ENCODE measurements at regions not wholly inside any gene's neighbourhood (a gene's known extent, or its start where the extent isn't known, plus 50 kb on each side); places are given as distances from the start of the nearest gene placed in this dataset.

- no peak for TF ChIP-seq POLR2A (IDR thresholded peaks at IDR 0.05)
- TF ChIP-seq CTCF (IDR thresholded peaks at IDR 0.05), result no peak
- TF ChIP-seq EP300 (IDR thresholded peaks at IDR 0.05), result no peak
- TF ChIP-seq POLR2AphosphoS5 (IDR thresholded peaks at IDR 0.05), result no peak
- Histone ChIP-seq H3K4me1 (no peaks in the 10 kb centered on the region), H3K4me3 (no peak overlapping the region), H3K36me3 (no peaks in the 10 kb centered on the region), H3K27me3 (no peaks in the 10 kb centered on the region), H3K9me3 (no peaks in the 10 kb centered on the region), H3K27ac (no peak overlapping the region)
- DNase-seq, result no peak
- intact Hi-C loops (cut with DNase I), result no loop called here
- WGBS, 2 donors, result 33 to 50% methylated on average over 12 of the region's 12 CpGs
Observed at GRCh38 chr3:541062-541801, 344.7 kb downstream of the CHL1 start.

GRCh38 chr3:542021-542420 is 345.5 kb downstream of the CHL1 start:
- Histone ChIP-seq H3K9me3 (no peaks in the 10 kb centered on the region), H3K4me3 (no peak overlapping the region), H3K27me3 (no peaks in the 10 kb centered on the region), H3K4me1 (no peaks in the 10 kb centered on the region), H3K36me3 (no peaks in the 10 kb centered on the region), H3K27ac (no peak overlapping the region)
- intact Hi-C loops (cut with DNase I), result no loop called here
- no peak for TF ChIP-seq POLR2A (IDR thresholded peaks at IDR 0.05)
- DNase-seq, result no peak
- 39 to 50% methylated on average over 3 of the region's 3 CpGs for WGBS, 2 donors

- no peak for DNase-seq
- WGBS, 2 donors, result 47 to 60% methylated on average over 2 of the region's 2 CpGs
- Histone ChIP-seq H3K9me3 (no peaks in the 10 kb centered on the region), H3K36me3 (no peaks in the 10 kb centered on the region), H3K27me3 (no peaks in the 10 kb centered on the region), H3K27ac (no peak overlapping the region), H3K4me1 (no peaks in the 10 kb centered on the region), H3K4me3 (no peak overlapping the region)
- TF ChIP-seq CTCF (IDR thresholded peaks at IDR 0.05), result no peak
- no peak for TF ChIP-seq POLR2A (IDR thresholded peaks at IDR 0.05)
- no peak for TF ChIP-seq EP300 (IDR thresholded peaks at IDR 0.05)
- no peak for TF ChIP-seq POLR2AphosphoS5 (IDR thresholded peaks at IDR 0.05)
- intact Hi-C loops (cut with DNase I), result no loop called here
Observed at GRCh38 chr3:549636-550035, 353.1 kb downstream of the CHL1 start.

GRCh38 chr3:550471-550870 is 353.9 kb downstream of the CHL1 start:
- H3K27me3 ChIP-seq, result no peaks in the 10 kb centered on the region
- no peak for DNase-seq
- no peaks in the 10 kb centered on the region for H3K4me1 ChIP-seq
- intact Hi-C loops (cut with DNase I), result no loop called here
- no peak overlapping the region for H3K4me3 ChIP-seq
- no peak overlapping the region for H3K27ac ChIP-seq
- TF ChIP-seq CTCF (IDR thresholded peaks at IDR 0.05), result no peak
- no peak for TF ChIP-seq POLR2A (IDR thresholded peaks at IDR 0.05)
- no peak for TF ChIP-seq EP300 (IDR thresholded peaks at IDR 0.05)
- TF ChIP-seq POLR2AphosphoS5 (IDR thresholded peaks at IDR 0.05), result no peak
- H3K36me3 ChIP-seq, result no peaks in the 10 kb centered on the region
- WGBS, 2 donors, result 90 to 95% methylated on average over 1 of the region's 1 CpG
- H3K9me3 ChIP-seq, result no peaks in the 10 kb centered on the region

GRCh38 chr3:557972-558371 is 361.4 kb downstream of the CHL1 start:
- TF ChIP-seq CTCF (IDR thresholded peaks at IDR 0.05), result no peak
- TF ChIP-seq POLR2A (IDR thresholded peaks at IDR 0.05), result no peak
- no peak for TF ChIP-seq EP300 (IDR thresholded peaks at IDR 0.05)
- no peak for TF ChIP-seq POLR2AphosphoS5 (IDR thresholded peaks at IDR 0.05)
- DNase-seq, result no peak
- Histone ChIP-seq H3K36me3 (no peaks in the 10 kb centered on the region), H3K9me3 (no peaks in the 10 kb centered on the region), H3K4me1 (no peaks in the 10 kb centered on the region), H3K27me3 (no peaks in the 10 kb centered on the region), H3K27ac (no peak overlapping the region), H3K4me3 (no peak overlapping the region)
- 26 to 44% methylated on average over 1 of the region's 1 CpG for WGBS, 2 donors
- intact Hi-C loops (cut with DNase I), result no loop called here

Data from sigmoid colon (tissue), 6 donors.